GM12878 (cell line): ENCODE measurements at regions not wholly inside any gene's neighbourhood (a gene's known extent, or its start where the extent isn't known, plus 50 kb on each side); places are given as distances from the start of the nearest gene placed in this dataset.

Source experiments
- BRCA1 ChIP-seq: IDR thresholded peaks from 2 replicates; pipeline ENCODE4 v1.6.1; 2011; ENCODE audit warnings: low read depth, low read length, improper control_type of control experiment
- CREB1 ChIP-seq: IDR thresholded peaks from 2 replicates; pipeline ENCODE4 v1.6.1; 2012; ENCODE audit warnings: low read depth, mild to moderate bottlenecking, inconsistent platforms
- SKIL ChIP-seq: fragments of 450-650 bp; IDR thresholded peaks from 2 replicates; pipeline ENCODE4 v1.6.1; 2017; ENCODE audit warnings: mild to moderate bottlenecking, low read depth, inconsistent platforms; ENCODE audit not compliant: poor library complexity, severe bottlenecking
- ZBTB4 ChIP-seq: fragments of 450-650 bp; formaldehyde crosslinking; IDR thresholded peaks from 2 replicates; pipeline ENCODE4 v1.4.0; 2022; ENCODE audit warnings: mild to moderate bottlenecking, moderate library complexity
- ZNF24 ChIP-seq: fragments of 450-650 bp; IDR thresholded peaks from 2 replicates; pipeline ENCODE4 v1.6.1; 2017; ENCODE audit warnings: antibody characterized with exemption, mild to moderate bottlenecking
- TF ChIP-seq, protein P1 (sequence below): fragments of 450-650 bp; IDR thresholded peaks from 2 replicates; pipeline ENCODE4 v1.6.1; 2016; ENCODE audit warnings: mild to moderate bottlenecking, moderate library complexity, borderline replicate concordance

GRCh38 chr13:88651531-88651930, 980.4 kb downstream of the SLITRK5 start (continued):
- TF ChIP-seq, protein P1, sequence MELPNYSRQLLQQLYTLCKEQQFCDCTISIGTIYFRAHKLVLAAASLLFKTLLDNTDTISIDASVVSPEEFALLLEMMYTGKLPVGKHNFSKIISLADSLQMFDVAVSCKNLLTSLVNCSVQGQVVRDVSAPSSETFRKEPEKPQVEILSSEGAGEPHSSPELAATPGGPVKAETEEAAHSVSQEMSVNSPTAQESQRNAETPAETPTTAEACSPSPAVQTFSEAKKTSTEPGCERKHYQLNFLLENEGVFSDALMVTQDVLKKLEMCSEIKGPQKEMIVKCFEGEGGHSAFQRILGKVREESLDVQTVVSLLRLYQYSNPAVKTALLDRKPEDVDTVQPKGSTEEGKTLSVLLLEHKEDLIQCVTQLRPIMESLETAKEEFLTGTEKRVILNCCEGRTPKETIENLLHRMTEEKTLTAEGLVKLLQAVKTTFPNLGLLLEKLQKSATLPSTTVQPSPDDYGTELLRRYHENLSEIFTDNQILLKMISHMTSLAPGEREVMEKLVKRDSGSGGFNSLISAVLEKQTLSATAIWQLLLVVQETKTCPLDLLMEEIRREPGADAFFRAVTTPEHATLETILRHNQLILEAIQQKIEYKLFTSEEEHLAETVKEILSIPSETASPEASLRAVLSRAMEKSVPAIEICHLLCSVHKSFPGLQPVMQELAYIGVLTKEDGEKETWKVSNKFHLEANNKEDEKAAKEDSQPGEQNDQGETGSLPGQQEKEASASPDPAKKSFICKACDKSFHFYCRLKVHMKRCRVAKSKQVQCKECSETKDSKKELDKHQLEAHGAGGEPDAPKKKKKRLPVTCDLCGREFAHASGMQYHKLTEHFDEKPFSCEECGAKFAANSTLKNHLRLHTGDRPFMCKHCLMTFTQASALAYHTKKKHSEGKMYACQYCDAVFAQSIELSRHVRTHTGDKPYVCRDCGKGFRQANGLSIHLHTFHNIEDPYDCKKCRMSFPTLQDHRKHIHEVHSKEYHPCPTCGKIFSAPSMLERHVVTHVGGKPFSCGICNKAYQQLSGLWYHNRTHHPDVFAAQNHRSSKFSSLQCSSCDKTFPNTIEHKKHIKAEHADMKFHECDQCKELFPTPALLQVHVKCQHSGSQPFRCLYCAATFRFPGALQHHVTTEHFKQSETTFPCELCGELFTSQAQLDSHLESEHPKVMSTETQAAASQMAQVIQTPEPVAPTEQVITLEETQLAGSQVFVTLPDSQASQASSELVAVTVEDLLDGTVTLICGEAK, result no peak
- TF ChIP-seq BRCA1 (no peak), SKIL (peak; percentile 79), ZNF24 (0 out of 2 replicates have a peak, but pooled peaks have one; percentile 26), ZBTB4 (CRISPR knock-in tag) (no peak), CREB1 (no peak)
